Suprapubic skin (tissue), 4 donors: ENCODE measurements at regions not wholly inside any gene's neighbourhood (a gene's known extent, or its start where the extent isn't known, plus 50 kb on each side); places are given as distances from the start of the nearest gene placed in this dataset.

ENCODE experiments used
- CTCF ChIP-seq, 2 donors: fragments of 200-600 bp in 1 of 2; fragments of 450-650 bp in 1 of 2; sonication (generic) in 1 of 2; IDR thresholded peaks; one replicate each; pipeline ENCODE4 v1.5.1; 2016 to 2019; ENCODE audit warnings: antibody characterized with exemption in 2 of 2, mild to moderate bottlenecking in 1 of 2, moderate library complexity in 1 of 2
- EP300 ChIP-seq: sonication (generic); formaldehyde crosslinking; IDR thresholded peaks from one replicate; pipeline ENCODE4 v1.6.1; 2017; ENCODE audit warnings: antibody characterized with exemption
- POLR2A ChIP-seq, 2 donors: fragments of 450-650 bp; IDR thresholded peaks; one replicate each; pipeline ENCODE4 v1.6.1; 2017; ENCODE audit warnings: antibody characterized with exemption in 2 of 2, mild to moderate bottlenecking in 2 of 2, moderate library complexity in 2 of 2
- POLR2AphosphoS5 ChIP-seq, 3 donors: sonication (generic); formaldehyde crosslinking; IDR thresholded peaks; one replicate each; pipeline ENCODE4 v1.6.1; 2017; ENCODE audit warnings: antibody characterized with exemption in 3 of 3

GRCh38 chrX:13201605-13202219, 118.1 kb downstream of the ATXN3L start:
- TF ChIP-seq CTCF (IDR thresholded peaks at IDR 0.05) = no peak
- no peak for TF ChIP-seq POLR2AphosphoS5 (IDR thresholded peaks at IDR 0.05)
- TF ChIP-seq EP300 = no peak
- no peak for TF ChIP-seq POLR2A (IDR thresholded peaks at IDR 0.05)
